GM18511 (cell line): ENCODE measurements at regions not wholly inside any gene's neighbourhood (a gene's known extent, or its start where the extent isn't known, plus 50 kb on each side); places are given as distances from the start of the nearest gene placed in this dataset.
"Not testable (repeated sequence)": the region's sequence is repeated elsewhere in the genome, so short reads cannot be mapped to it uniquely, and the experiment has no call there.

Source experiments
- ATAC-seq: cut with Tn5 transposase; IDR thresholded peaks from one replicate; pipeline ENCODE4 v1.9.1; 2021; ENCODE audit warnings: mild to moderate bottlenecking, moderate library complexity; ENCODE audit not compliant: unreplicated experiment

DNA sequence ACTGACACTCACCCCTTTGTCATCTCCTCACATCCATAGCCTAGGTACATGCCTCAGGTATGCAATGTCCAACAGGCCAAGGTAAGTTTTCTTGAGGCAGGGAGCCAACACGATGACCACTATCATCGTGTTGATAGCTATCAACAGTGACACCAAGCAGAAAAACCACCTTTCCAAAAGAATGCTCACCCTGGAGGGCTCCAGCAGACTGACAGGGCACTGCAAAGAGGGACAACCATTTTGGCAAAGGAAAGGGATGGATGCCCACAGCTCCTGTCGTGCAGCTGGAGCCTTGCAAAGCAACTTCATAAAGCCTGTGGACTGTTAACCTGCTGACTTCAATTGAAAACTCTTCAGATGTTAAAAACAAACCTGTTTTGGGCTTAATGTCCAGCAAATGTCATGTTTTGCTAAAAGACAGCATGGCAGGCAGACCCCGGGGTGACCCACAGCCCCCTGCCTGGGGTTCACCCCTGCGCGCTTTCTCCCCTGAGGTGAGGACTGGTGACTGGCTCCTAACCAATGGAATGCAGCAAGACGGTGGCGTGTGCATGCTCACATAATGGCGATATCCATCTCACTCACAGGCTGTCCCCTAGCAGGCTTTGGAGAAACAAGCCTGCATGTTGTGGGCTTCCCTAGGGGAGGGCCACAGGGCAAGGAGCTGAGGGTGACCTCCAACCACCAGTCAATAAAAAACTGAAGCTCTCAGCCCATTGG is 293.8 kb downstream of the TCERG1L start:
- ATAC-seq, result no peak

DNA sequence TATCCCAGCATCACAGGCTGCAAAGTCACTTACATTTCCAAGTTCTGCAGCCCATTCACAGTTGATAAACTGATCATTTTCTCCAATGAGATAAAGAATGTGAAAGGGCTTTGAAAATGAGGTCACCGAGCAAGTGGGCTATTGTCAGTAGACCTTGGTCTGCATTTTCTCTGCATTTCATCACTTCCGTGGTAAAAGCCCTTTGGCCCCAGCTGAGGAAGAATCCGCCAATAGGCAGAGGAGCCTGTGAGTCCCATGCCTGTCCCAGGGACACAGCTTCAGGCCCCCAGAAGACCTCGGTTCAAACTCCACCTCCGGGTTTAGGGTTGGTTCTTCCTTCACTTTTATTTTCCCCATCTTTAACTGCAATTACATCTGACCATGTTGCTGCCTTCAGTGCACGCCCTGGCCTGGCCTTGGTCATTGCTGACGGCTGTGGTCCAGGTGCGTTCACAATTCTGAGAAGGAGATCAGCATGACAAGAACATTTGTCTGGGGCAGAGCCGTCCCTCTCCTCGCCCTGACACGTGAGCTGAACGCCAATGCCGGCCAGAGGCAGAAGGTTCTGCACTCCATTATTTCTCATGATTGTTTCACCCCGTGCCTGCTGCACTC is 292.5 kb downstream of the TCERG1L start:
- no peak for ATAC-seq

DNA sequence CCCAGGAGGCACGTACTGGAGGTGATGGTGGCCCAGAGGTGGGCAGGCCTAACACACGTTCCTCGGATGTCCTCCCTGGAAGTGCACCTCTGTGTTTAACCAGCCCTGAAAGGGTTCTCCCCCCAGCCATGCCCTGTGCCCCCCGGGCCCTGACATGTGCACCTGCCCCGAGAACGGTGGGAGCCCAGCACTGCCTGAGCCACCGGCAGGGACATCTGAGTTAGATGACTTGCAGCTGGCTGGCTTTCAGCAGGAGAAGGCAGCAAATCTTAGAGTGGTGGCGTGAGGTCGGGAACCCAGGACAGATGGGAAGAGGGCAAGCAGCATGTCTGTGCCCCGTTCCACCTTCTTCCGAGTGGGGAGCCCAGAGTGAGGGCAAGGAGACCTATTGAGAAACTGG is 291.8 kb downstream of the TCERG1L start:
- ATAC-seq, result no peak

DNA sequence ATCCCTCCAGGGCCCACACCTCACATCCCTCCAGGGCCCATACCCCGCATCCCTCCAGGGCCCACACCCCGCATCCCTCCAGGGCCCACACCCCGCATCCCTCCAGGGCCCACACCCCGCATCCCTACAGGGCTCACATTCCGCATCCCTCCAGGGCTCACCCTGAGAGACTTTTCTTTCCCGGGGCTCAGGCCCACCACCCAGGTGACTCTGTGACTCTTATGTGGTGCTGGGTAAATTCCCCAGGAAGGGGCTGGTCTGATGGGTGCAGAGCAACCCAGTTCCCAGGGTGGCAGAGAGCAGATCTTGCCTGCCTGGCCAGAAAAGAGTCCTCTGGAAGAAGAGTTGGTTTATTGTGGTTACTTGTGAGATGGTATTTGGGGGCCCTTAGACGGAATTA is 290.7 kb downstream of the TCERG1L start:
- no peak for ATAC-seq

DNA sequence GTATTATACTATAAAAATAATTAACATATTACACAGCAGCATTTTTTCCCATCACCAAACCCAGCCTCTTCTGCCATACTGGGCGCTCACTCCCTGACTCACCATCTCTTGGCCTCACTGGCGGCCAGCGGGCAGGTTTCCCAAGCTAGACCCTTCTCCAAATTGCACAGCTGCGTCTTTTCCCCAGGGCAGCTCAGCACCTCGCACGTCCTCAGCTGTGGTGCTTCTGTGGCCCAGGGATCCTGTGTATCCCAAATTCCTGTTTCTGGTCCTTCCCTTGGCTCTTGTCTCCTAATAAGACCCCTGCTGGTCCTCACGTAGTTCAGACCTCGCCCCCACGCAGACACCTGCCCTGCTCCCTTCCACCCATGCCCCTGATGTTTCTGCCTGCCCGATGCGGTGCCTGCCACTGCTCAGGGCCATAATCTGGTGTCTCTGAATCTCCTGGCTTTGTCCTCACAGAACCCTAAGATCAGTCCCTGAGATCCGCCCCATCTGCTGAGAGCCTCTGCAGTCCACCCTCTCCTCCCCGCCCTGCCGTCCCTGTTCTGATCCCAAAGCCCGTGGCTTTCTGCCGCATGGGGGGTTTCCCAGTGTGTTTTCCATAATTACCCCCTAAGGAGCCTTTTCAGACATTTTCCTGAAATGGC is 290.1 kb downstream of the TCERG1L start:
- ATAC-seq, result no peak

DNA sequence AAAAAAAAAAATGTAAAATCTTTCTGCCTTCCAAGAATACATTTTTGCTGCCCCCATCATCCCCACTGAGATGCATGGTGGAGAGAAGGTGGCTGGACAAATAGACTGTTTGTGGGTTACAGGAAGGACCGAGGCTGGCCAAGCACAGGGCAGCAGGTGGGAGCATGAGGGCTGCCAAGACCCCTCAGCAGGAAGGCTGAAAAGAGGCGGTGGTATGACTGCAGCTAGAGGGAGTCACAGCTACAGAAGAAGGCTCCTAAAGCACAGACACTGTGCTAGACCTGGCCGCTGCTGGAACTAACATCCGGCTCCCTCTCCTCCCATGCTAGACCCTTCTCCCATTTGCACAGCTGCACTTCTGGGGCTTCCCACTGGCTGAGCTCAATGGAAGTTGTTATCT is 289.6 kb downstream of the TCERG1L start:
- ATAC-seq, result no peak

DNA sequence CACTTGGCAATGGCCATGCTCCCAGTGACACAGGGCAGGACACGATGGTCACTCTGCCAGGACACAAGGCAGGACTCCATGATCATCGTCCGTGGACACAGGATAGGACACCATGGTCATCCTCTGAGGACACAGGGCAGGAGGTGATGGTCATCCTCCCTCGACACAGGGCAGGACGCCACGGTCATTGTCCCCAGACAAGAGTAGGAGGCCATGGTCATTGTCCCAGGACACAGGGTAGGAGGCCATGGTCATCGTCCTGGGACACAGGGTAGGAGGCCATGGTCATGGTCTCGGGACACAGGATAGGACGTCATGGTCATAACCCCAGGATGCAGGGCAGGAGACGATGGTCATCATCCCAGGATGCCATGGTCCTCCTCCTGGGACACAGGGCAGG is 289.2 kb downstream of the TCERG1L start:
- ATAC-seq, result no peak

DNA sequence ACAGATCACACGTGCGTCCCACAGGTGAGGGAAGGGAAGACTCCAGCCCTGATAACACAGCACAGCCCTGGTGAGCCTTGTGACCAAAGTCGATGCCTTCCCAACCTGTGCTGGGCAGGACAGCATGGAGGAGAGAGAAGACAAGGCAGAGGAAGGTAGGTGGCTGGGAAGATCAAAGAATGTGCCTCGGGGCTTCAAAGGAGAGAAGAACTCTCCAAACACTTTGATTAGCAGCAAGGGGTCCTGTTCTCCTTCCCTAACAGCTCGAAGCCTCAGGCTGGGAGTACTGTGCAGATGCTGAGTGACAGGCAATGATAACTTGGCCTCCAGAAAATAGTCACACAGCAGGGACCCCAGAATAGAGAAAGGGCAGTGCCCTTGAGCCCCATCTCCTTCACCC is 288.5 kb downstream of the TCERG1L start:
- ATAC-seq, result no peak

DNA sequence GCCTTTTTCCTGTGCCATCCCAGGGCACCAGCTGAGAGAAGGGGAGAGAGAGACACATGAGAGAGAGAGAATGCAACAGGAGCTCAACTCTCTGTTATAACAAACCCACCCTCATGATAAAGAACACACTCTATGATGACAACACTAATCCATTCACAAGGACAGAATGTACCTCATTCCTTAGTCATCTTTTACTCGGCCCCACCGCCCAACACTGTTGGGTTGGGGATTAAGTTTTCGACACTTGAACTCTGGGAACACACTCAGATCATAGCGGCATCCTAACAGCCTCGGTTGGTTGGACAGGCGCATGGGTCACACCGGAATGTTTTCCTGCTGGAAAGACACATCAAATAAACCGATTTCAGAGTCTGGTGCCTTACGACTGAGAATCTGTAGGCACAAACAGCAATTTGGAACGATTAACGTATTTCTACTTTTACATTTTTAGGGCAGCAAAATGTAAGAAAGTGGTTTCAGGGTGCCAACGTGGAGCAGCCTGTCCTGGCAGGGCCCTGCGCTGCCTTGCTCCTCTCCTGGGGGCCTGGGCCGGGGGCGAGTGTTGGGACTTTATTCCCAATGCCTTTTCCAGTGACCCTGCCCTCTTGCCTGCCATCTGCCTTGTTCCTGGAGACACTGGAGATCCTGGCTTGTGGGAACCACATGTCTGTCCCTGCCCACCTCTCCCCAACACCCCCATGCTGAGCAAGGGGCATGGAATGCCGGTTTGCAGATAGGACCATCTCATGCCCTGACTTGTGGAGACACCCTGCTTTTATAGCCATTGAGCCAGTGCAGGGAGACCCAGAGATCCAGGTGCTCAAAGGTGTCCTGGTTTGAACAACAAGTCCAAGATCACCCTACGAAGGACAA is 287.0 kb downstream of the TCERG1L start:
- ATAC-seq, result no peak

DNA sequence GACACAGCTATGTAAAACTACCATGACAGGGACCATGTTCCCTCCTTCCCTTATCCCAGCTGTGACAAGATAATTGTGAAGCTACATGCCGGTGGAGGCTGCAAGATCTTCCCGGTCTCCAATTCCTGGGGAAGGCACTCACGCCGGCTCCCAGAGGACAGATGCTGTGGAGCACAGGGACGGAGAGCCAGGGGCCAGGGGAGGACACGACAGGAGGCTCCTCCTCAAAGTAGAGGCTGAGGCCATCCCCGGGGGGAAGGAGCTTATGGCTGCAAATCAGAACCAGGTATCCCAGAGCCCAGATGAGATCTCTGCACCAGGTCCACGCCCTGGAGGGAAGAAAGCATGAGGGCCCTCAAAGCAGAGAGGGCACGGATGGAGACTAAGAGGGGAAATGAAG is 286.2 kb downstream of the TCERG1L start:
- no peak for ATAC-seq

DNA sequence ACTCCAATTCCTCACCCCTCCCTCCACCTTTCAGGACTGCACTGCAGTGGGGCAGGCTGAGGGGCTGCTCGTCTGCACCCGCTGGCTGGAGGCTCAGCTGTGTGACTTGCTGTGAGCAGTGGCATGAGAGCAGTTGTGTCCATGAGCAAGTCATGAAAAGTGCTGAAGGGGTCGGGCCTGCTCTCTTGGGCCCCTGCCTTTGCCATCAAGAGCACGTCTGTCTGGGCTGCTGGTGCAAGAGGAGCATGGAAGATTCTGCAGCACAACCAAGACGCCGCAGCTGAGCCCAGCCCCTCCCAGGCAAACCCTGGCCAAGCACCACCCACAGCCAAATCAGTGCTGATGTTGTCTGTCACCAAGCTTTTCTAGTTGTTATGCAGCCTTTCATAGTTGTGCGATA is 284.3 kb downstream of the TCERG1L start:
- no peak for ATAC-seq

DNA sequence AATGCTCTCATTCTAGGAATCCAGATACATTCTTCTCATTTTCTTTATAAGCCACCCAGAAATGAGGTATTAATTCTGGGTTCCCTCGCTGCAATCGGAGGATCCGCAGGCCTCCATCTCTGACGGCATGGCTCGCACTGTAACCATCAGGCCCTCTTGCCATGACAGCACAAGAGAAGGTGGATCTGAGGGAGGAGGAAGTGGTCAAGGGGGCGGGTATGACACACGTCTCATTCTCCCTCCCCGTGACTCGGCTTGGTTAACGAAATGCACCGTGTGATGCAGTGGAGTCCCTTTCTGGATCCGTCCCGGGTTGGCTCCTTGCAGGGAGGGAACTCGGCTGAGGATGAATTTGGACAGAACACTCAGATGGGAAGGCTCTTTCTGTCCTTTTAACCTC is 280.2 kb downstream of the TCERG1L start:
- no peak for ATAC-seq

DNA sequence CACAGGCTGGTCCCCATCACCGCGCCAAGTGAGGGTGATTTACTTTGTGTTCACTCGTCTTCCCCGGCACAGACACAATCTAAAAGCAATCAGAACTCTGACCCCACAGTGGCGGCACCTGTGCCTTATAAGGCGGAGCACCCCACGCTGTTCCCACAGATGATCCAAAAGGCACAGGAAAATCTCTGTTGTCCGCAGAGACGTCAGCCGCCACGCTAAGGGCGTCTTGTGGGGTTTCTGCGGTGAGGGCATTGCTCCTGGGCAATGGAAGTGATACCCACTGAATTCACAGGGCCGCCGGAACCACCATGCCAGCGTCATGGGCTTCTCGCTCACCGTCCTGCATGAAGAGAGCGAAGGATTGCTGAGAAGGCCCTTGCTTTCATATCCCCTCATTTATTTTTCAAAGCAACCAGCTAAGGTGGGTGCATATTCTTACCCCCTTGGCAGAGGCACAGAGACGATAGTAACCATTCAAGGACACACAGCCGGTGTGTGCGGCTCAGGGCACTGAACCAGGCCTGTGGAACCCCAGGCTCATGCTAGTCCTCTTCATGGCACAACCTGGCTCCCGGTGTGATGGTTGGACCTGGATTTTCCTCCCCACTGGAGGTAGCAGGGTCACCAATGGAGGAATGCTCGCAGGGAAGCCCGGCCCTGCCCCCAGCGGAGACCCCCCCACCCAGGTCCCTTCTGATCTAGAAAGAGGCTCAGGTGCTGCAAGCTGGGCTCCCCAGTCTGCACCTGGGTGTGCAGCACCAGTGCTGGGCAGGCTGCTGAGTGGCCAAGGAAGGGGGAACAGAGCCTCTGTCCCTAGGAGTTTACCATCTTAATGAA is 279.0 kb downstream of the TCERG1L start:
- ATAC-seq, result no peak

DNA sequence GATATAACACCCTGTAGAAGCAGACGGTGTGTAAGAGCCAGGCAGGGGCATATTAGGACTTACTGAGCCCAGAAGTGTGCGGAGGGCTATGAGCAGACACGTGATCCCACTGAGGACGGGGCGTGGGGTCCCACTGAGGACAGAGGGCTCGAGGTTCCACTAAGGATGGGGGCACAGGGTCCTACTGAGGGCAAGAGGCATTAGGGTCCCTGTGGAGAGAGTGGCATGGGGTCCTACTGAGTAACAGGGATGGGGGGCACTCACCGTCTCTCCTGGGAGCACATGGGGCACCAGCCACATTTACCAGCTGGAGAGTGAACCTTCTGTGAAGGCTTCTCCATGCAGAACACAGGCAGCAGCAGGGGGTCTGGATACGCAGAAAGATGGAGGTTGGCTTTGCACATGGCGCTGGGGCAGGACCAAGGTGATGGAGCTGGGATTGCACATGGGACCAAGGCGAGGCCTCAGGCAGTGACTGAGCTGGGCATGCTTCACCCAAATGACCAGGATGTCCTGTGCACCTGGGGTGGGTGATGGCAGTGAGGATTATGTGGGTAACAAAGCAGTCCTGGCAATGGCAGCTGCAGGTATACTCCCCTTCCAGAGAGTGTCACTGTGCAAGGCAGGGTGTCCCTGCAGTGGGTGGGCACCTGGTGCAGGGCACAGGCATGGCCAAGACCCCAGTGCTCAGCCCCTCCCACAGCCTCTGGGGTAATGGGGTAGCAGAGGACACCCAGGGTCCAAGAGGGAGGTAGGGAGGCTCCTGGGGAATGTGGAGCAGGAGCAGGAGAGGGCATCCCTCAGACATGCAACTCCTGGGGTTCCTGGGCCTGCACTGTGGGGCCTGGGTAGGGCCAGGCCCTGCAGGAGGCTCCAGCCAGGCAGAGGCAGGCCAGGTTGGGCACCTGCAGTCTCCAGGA is 278.1 kb downstream of the TCERG1L start:
- no peak for ATAC-seq

DNA sequence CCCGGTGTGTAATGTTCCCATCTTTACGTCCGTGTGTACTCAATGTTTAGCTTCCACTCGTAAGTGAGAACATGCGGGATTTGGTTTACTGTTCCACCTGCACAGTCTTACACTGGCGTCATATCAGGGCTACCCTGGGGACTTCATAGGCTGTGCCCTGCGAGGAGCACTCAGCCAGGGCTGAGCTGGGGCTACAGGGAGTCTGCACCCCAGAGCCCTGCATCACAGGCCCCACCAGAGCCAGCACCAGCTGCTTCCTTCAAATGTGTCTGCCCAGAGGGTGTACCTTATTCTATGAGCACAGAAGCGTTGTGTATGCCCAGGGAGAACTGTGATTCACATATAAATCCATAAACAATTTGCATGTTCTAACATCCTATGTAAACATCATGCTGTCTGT is 277.1 kb downstream of the TCERG1L start:
- ATAC-seq, result no peak

DNA sequence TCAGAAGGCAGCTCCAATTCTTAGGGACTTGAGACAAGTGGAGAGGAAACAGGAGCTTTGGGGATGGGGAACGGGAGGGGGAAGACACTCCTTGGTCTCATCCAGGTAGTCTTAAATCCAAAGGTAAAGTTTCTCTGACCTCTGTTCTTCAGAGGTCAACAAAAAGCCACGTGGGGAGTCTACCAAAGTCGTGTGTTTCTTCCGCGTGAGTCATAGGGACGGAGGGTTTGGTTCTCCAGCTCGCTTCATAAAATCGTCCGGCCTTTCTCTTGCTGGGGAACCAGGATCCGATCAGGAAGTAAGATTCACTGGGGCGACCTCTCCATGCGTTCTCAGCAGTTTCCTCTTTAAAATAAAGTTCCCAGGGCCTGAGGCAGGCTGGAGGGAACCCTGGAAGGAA is 275.7 kb downstream of the TCERG1L start:
- no peak for ATAC-seq

DNA sequence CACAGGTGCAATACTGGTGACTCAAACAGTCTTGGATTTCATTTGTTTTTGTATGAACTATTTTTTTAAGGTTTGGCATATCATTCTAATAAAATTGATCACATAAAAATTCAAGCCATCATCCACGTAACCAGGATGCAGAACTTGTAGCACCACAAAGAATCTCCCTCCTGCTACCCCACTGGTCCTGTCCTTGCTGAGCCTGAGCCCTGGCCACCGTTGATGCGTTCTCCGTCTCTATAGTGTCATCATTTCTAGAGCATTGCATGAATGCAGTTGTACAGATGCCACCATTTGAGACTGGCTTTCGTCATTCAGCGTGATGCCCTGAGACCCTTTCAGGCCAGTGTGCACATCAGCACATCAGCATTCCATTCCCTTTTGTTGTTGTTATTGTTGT is 273.5 kb downstream of the TCERG1L start:
- no peak for ATAC-seq

DNA sequence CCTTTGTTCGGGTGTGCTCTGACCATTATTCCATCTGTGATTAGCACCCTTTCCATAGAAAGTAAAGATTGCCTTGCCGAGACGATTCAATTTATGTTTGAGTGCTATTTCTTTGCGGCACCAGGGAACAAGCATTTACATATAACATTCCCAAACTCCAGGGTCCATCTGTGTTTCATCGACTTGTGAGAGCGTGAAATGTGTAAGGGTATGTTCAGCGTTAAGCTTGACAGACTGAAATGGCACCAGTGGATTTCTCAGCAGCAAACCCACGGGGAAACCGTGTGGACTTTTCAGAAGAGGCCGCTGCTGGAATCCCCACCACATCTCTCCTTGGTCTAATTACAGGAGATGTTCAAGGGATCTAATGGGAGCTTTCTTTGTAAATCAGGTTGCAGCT is 270.5 kb downstream of the TCERG1L start:
- no peak for ATAC-seq

DNA sequence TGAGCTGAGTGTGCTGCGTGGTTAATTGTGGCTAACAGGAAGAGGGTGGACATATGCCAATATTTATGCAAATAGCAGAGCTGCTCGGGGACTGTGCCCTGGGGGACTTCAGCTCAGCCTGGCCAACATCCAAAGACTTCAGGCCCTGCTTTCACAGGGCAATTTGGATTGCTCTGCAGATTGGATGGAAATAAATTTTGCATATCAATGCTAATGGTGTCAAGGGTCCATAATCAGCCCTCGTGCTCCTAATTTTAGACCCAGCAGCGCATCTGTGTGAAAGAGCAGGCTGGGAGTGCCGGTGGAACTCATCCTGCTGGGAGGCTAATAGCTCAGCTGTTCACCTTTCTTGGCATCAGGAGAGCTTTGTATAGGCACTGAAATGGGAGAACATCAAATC is 270.1 kb downstream of the TCERG1L start:
- ATAC-seq, result no peak

DNA sequence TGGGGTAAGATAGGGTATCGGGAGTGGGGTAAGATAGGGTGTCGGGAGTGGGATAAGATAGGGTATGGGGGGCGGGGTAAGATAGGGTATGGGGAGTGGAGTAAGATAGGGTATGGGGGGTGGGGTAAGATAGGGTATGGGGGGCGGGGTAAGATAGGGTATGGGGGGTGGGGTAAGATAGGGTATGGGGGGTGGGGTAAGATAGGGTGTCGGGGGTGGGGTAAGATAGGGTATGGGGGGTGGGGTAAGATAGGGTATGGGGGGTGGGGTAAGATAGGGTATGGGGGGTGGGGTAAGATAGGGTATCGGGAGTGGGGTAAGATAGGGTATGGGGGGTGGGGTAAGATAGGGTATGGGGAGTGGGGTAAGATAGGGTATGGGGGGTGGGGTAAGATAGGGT is 269.5 kb downstream of the TCERG1L start:
- not testable (repeated sequence) for ATAC-seq
